IPS-18c (cell line): ENCODE measurements at regions not wholly inside any gene's neighbourhood (a gene's known extent, or its start where the extent isn't known, plus 50 kb on each side); places are given as distances from the start of the nearest gene placed in this dataset.
"Not testable (repeated sequence)": the region's sequence is repeated elsewhere in the genome, so short reads cannot be mapped to it uniquely, and the experiment has no call there.

Experiments used
- H3K4me3 ChIP-seq: 2 replicates; pipeline ENCODE4 v1.7.0; 2013; ENCODE audit warnings: low read depth, mild to moderate bottlenecking, low read length, moderate library complexity; ENCODE audit not compliant: insufficient read depth
- H3K9me3 ChIP-seq: one replicate; pipeline ENCODE4 v1.6.1; 2013; ENCODE audit warnings: mild to moderate bottlenecking, low read length, moderate library complexity; ENCODE audit not compliant: control insufficient read depth, insufficient read depth

GRCh38 chr9:79089851-79090250 is 481.9 kb upstream of the TLE4 start:
- not testable (repeated sequence) for H3K9me3 ChIP-seq, H3K4me3 ChIP-seq

- not testable (repeated sequence) for H3K9me3 ChIP-seq, H3K4me3 ChIP-seq
Observed at GRCh38 chr9:79103257-79103656, 468.5 kb upstream of the TLE4 start.

GRCh38 chr9:79104216-79104615 is 467.5 kb upstream of the TLE4 start:
- Histone ChIP-seq H3K9me3 (no peaks in the 10 kb centered on the region), H3K4me3 (no peak overlapping the region)

- Histone ChIP-seq H3K4me3 (no peak overlapping the region), H3K9me3 (no peaks in the 10 kb centered on the region)
Observed at GRCh38 chr9:79104951-79105350, 466.8 kb upstream of the TLE4 start.

- no peaks in the 10 kb centered on the region for H3K9me3 ChIP-seq
- H3K4me3 ChIP-seq = no peak overlapping the region
Observed at GRCh38 chr9:79107911-79108676, 463.7 kb upstream of the TLE4 start.

- no peaks in the 10 kb centered on the region for H3K9me3 ChIP-seq
- H3K4me3 ChIP-seq = no peak overlapping the region
Observed at GRCh38 chr9:79111653-79112052, 460.1 kb upstream of the TLE4 start.

GRCh38 chr9:79115176-79115575 is 456.6 kb upstream of the TLE4 start:
- Histone ChIP-seq H3K9me3 (no peaks in the 10 kb centered on the region), H3K4me3 (no peak overlapping the region)

- Histone ChIP-seq H3K4me3 (no peak overlapping the region), H3K9me3 (no peaks in the 10 kb centered on the region)
Observed at GRCh38 chr9:79116041-79116440, 455.7 kb upstream of the TLE4 start.

GRCh38 chr9:79116709-79117108 is 455.1 kb upstream of the TLE4 start:
- H3K9me3 ChIP-seq = no peaks in the 10 kb centered on the region
- no peak overlapping the region for H3K4me3 ChIP-seq

- no peak overlapping the region for H3K4me3 ChIP-seq
- H3K9me3 ChIP-seq = no peaks in the 10 kb centered on the region
Observed at GRCh38 chr9:79120533-79120932, 451.2 kb upstream of the TLE4 start.

GRCh38 chr9:79120941-79121340 is 450.8 kb upstream of the TLE4 start:
- H3K9me3 ChIP-seq = no peaks in the 10 kb centered on the region
- no peak overlapping the region for H3K4me3 ChIP-seq

GRCh38 chr9:79123415-79123814 is 448.4 kb upstream of the TLE4 start:
- no peaks in the 10 kb centered on the region for H3K9me3 ChIP-seq
- no peak overlapping the region for H3K4me3 ChIP-seq

GRCh38 chr9:79127661-79128060 is 444.1 kb upstream of the TLE4 start:
- no peaks in the 10 kb centered on the region for H3K9me3 ChIP-seq
- H3K4me3 ChIP-seq = no peak overlapping the region

GRCh38 chr9:79129865-79130480 is 441.8 kb upstream of the TLE4 start:
- Histone ChIP-seq H3K9me3 (no peaks in the 10 kb centered on the region), H3K4me3 (no peak overlapping the region)

- Histone ChIP-seq H3K4me3 (no peak overlapping the region), H3K9me3 (no peaks in the 10 kb centered on the region)
Observed at GRCh38 chr9:79131246-79131774, 440.5 kb upstream of the TLE4 start.

GRCh38 chr9:79131824-79132377 is 439.9 kb upstream of the TLE4 start:
- Histone ChIP-seq H3K9me3 (no peaks in the 10 kb centered on the region), H3K4me3 (no peak overlapping the region)

GRCh38 chr9:79134654-79135053 is 437.1 kb upstream of the TLE4 start:
- H3K4me3 ChIP-seq = no peak overlapping the region
- no peaks in the 10 kb centered on the region for H3K9me3 ChIP-seq

GRCh38 chr9:79135681-79136415 is 435.9 kb upstream of the TLE4 start:
- H3K9me3 ChIP-seq = no peaks in the 10 kb centered on the region

More at GRCh38 chr9:79135681-79136415, 435.9 kb upstream of the TLE4 start:
- H3K4me3 ChIP-seq = no peak overlapping the region
